ENCODE measurements at regions not wholly inside any gene's neighbourhood (a gene's known extent, or its start where the extent isn't known, plus 50 kb on each side); places are given as distances from the start of the nearest gene placed in this dataset.
"Not testable (repeated sequence)": the region's sequence is repeated elsewhere in the genome, so short reads cannot be mapped to it uniquely, and the experiment has no call there.

- no peaks in the 10 kb centered on the region for H3K27me3 ChIP-seq (replicated peaks; ENCODE audit: control insufficient read depth, insufficient read depth, low read length)
- H3K9ac ChIP-seq (ENCODE audit: low read length), result no peak overlapping the region
- H3K36me3 ChIP-seq (ENCODE audit: control insufficient read depth, insufficient read depth, low read length, severe bottlenecking), result no peaks in the 10 kb centered on the region
- H3K4me1 ChIP-seq (ENCODE audit: control insufficient read depth, insufficient read depth, low read length), result no peaks in the 10 kb centered on the region
- no peak for DNase-seq (ENCODE audit: low read depth)
- no peaks in the 10 kb centered on the region for H3K9me3 ChIP-seq (ENCODE audit: control insufficient read depth, low read length)
- no peak overlapping the region for H3K4me3 ChIP-seq (ENCODE audit: low read length)
Measured at GRCh38 chr13:104530741-104531140, 1464.5 kb upstream of the SLC10A2 start.

GRCh38 chr13:104526561-104526960, 1460.3 kb upstream of the SLC10A2 start:
- Histone ChIP-seq H3K4me1 (ENCODE audit: control insufficient read depth, insufficient read depth, low read length) (no peaks in the 10 kb centered on the region), H3K9ac (ENCODE audit: low read length) (no peak overlapping the region), H3K27me3 (replicated peaks; ENCODE audit: control insufficient read depth, insufficient read depth, low read length) (no peaks in the 10 kb centered on the region), H3K4me3 (ENCODE audit: low read length) (no peak overlapping the region), H3K9me3 (ENCODE audit: control insufficient read depth, low read length) (no peaks in the 10 kb centered on the region), H3K36me3 (ENCODE audit: control insufficient read depth, insufficient read depth, low read length, severe bottlenecking) (no peaks in the 10 kb centered on the region)
- no peak for DNase-seq (ENCODE audit: low read depth)

- no peak for DNase-seq (ENCODE audit: low read depth)
- Histone ChIP-seq H3K36me3 (ENCODE audit: control insufficient read depth, insufficient read depth, low read length, severe bottlenecking) (no peaks in the 10 kb centered on the region), H3K27me3 (replicated peaks; ENCODE audit: control insufficient read depth, insufficient read depth, low read length) (no peaks in the 10 kb centered on the region), H3K9me3 (ENCODE audit: control insufficient read depth, low read length) (no peaks in the 10 kb centered on the region), H3K4me3 (ENCODE audit: low read length) (no peak overlapping the region), H3K9ac (ENCODE audit: low read length) (no peak overlapping the region), H3K4me1 (ENCODE audit: control insufficient read depth, insufficient read depth, low read length) (no peaks in the 10 kb centered on the region)
Measured at GRCh38 chr13:104525467-104525866, 1459.2 kb upstream of the SLC10A2 start.

- DNase-seq (ENCODE audit: low read depth), result no peak
- H3K4me1 ChIP-seq (ENCODE audit: control insufficient read depth, insufficient read depth, low read length), result no peaks in the 10 kb centered on the region
- no peaks in the 10 kb centered on the region for H3K36me3 ChIP-seq (ENCODE audit: control insufficient read depth, insufficient read depth, low read length, severe bottlenecking)
- H3K4me3 ChIP-seq (ENCODE audit: low read length), result no peak overlapping the region
- no peak overlapping the region for H3K9ac ChIP-seq (ENCODE audit: low read length)
- H3K9me3 ChIP-seq (ENCODE audit: control insufficient read depth, low read length), result no peaks in the 10 kb centered on the region
- no peaks in the 10 kb centered on the region for H3K27me3 ChIP-seq (replicated peaks; ENCODE audit: control insufficient read depth, insufficient read depth, low read length)
Measured at GRCh38 chr13:104522235-104523072, 1456.2 kb upstream of the SLC10A2 start.

- H3K4me1 ChIP-seq (ENCODE audit: control insufficient read depth, insufficient read depth, low read length), result no peaks in the 10 kb centered on the region
- no peaks in the 10 kb centered on the region for H3K36me3 ChIP-seq (ENCODE audit: control insufficient read depth, insufficient read depth, low read length, severe bottlenecking)
- peaks cover 2% of the 10 kb centered on the region for H3K9me3 ChIP-seq (ENCODE audit: control insufficient read depth, low read length)
- H3K9ac ChIP-seq (ENCODE audit: low read length), result no peak overlapping the region
- no peak for DNase-seq (ENCODE audit: low read depth)
- no peak overlapping the region for H3K4me3 ChIP-seq (ENCODE audit: low read length)
- no peaks in the 10 kb centered on the region for H3K27me3 ChIP-seq (replicated peaks; ENCODE audit: control insufficient read depth, insufficient read depth, low read length)
Measured at GRCh38 chr13:104510422-104510821, 1444.2 kb upstream of the SLC10A2 start.

- H3K27me3 ChIP-seq (replicated peaks; ENCODE audit: control insufficient read depth, insufficient read depth, low read length); H3K9me3 ChIP-seq (ENCODE audit: control insufficient read depth, low read length); H3K4me1 ChIP-seq (ENCODE audit: control insufficient read depth, insufficient read depth, low read length); H3K9ac ChIP-seq (ENCODE audit: low read length); DNase-seq (ENCODE audit: low read depth); H3K36me3 ChIP-seq (ENCODE audit: control insufficient read depth, insufficient read depth, low read length, severe bottlenecking); H3K4me3 ChIP-seq (ENCODE audit: low read length): not testable (repeated sequence)
Measured at GRCh38 chr13:104493502-104493901, 1427.3 kb upstream of the SLC10A2 start.

GRCh38 chr13:104491916-104492315, 1425.7 kb upstream of the SLC10A2 start:
- DNase-seq (ENCODE audit: low read depth), result no peak
- no peak overlapping the region for H3K9ac ChIP-seq (ENCODE audit: low read length)
- peaks cover 4% of the 10 kb centered on the region for H3K9me3 ChIP-seq (ENCODE audit: control insufficient read depth, low read length)
- H3K4me1 ChIP-seq (ENCODE audit: control insufficient read depth, insufficient read depth, low read length), result no peaks in the 10 kb centered on the region
- no peaks in the 10 kb centered on the region for H3K36me3 ChIP-seq (ENCODE audit: control insufficient read depth, insufficient read depth, low read length, severe bottlenecking)
- H3K27me3 ChIP-seq (replicated peaks; ENCODE audit: control insufficient read depth, insufficient read depth, low read length), result no peaks in the 10 kb centered on the region
- H3K4me3 ChIP-seq (ENCODE audit: low read length), result no peak overlapping the region

GRCh38 chr13:104487006-104487405, 1420.8 kb upstream of the SLC10A2 start:
- Histone ChIP-seq H3K4me3 (ENCODE audit: low read length) (no peak overlapping the region), H3K9me3 (ENCODE audit: control insufficient read depth, low read length) (peaks cover 4% of the 10 kb centered on the region)

GRCh38 chr13:104485571-104485970, 1419.4 kb upstream of the SLC10A2 start:
- Histone ChIP-seq H3K4me3 (ENCODE audit: low read length) (no peak overlapping the region), H3K27me3 (replicated peaks; ENCODE audit: control insufficient read depth, insufficient read depth, low read length) (no peaks in the 10 kb centered on the region), H3K9ac (ENCODE audit: low read length) (no peak overlapping the region)

More at GRCh38 chr13:104487006-104487405, 1420.8 kb upstream of the SLC10A2 start:
- no peak for DNase-seq (ENCODE audit: low read depth)
- Histone ChIP-seq H3K4me1 (ENCODE audit: control insufficient read depth, insufficient read depth, low read length) (no peaks in the 10 kb centered on the region), H3K9ac (ENCODE audit: low read length) (no peak overlapping the region), H3K36me3 (ENCODE audit: control insufficient read depth, insufficient read depth, low read length, severe bottlenecking) (no peaks in the 10 kb centered on the region), H3K27me3 (replicated peaks; ENCODE audit: control insufficient read depth, insufficient read depth, low read length) (no peaks in the 10 kb centered on the region)

GRCh38 chr13:104483631-104484030, 1417.4 kb upstream of the SLC10A2 start:
- Histone ChIP-seq H3K36me3 (ENCODE audit: control insufficient read depth, insufficient read depth, low read length, severe bottlenecking) (no peaks in the 10 kb centered on the region), H3K27me3 (replicated peaks; ENCODE audit: control insufficient read depth, insufficient read depth, low read length) (no peaks in the 10 kb centered on the region), H3K4me1 (ENCODE audit: control insufficient read depth, insufficient read depth, low read length) (no peaks in the 10 kb centered on the region), H3K9me3 (ENCODE audit: control insufficient read depth, low read length) (peaks cover 8% of the 10 kb centered on the region), H3K4me3 (ENCODE audit: low read length) (no peak overlapping the region), H3K9ac (ENCODE audit: low read length) (no peak overlapping the region)
- DNase-seq (ENCODE audit: low read depth), result no peak

More at GRCh38 chr13:104485571-104485970, 1419.4 kb upstream of the SLC10A2 start:
- Histone ChIP-seq H3K4me1 (ENCODE audit: control insufficient read depth, insufficient read depth, low read length) (no peaks in the 10 kb centered on the region), H3K36me3 (ENCODE audit: control insufficient read depth, insufficient read depth, low read length, severe bottlenecking) (no peaks in the 10 kb centered on the region), H3K9me3 (ENCODE audit: control insufficient read depth, low read length) (peaks cover 4% of the 10 kb centered on the region)
- DNase-seq (ENCODE audit: low read depth), result no peak

- Histone ChIP-seq H3K4me1 (ENCODE audit: control insufficient read depth, insufficient read depth, low read length) (no peaks in the 10 kb centered on the region), H3K9me3 (ENCODE audit: control insufficient read depth, low read length) (peaks cover 3% of the 10 kb centered on the region), H3K9ac (ENCODE audit: low read length) (no peak overlapping the region), H3K27me3 (replicated peaks; ENCODE audit: control insufficient read depth, insufficient read depth, low read length) (no peaks in the 10 kb centered on the region), H3K36me3 (ENCODE audit: control insufficient read depth, insufficient read depth, low read length, severe bottlenecking) (no peaks in the 10 kb centered on the region), H3K4me3 (ENCODE audit: low read length) (no peak overlapping the region)
- no peak for DNase-seq (ENCODE audit: low read depth)
Measured at GRCh38 chr13:104477261-104477660, 1411.0 kb upstream of the SLC10A2 start.

- DNase-seq (ENCODE audit: low read depth), result no peak
- no peak overlapping the region for H3K9ac ChIP-seq (ENCODE audit: low read length)
Measured at GRCh38 chr13:104473936-104474335, 1407.7 kb upstream of the SLC10A2 start.

More at GRCh38 chr13:104473936-104474335, 1407.7 kb upstream of the SLC10A2 start:
- no peaks in the 10 kb centered on the region for H3K27me3 ChIP-seq (replicated peaks; ENCODE audit: control insufficient read depth, insufficient read depth, low read length)
- H3K4me1 ChIP-seq (ENCODE audit: control insufficient read depth, insufficient read depth, low read length), result no peaks in the 10 kb centered on the region
- no peaks in the 10 kb centered on the region for H3K36me3 ChIP-seq (ENCODE audit: control insufficient read depth, insufficient read depth, low read length, severe bottlenecking)
- H3K4me3 ChIP-seq (ENCODE audit: low read length), result no peak overlapping the region
- no peaks in the 10 kb centered on the region for H3K9me3 ChIP-seq (ENCODE audit: control insufficient read depth, low read length)

Measured in adipocyte (in vitro differentiated cells).